Erythroblast (primary cell): ENCODE measurements at regions not wholly inside any gene's neighbourhood (a gene's known extent, or its start where the extent isn't known, plus 50 kb on each side); places are given as distances from the start of the nearest gene placed in this dataset.
"Not testable (repeated sequence)": the region's sequence is repeated elsewhere in the genome, so short reads cannot be mapped to it uniquely, and the experiment has no call there.

ENCODE experiments used
- DNase-seq, 2 experiments: peaks; one replicate each; lab custom pipeline; 2025; lab: John Stamatoyannopoulos, UW
- GATA1 ChIP-seq: IDR thresholded peaks from 2 replicates; pipeline ENCODE4 v1.6.1; 2011; ENCODE audit warnings: low read depth, mild to moderate bottlenecking, control low read depth, low read length, moderate library complexity
- POLR2A ChIP-seq: IDR thresholded peaks from 2 replicates; pipeline ENCODE4 v1.6.1; 2011; ENCODE audit warnings: mild to moderate bottlenecking, low read length

DNA sequence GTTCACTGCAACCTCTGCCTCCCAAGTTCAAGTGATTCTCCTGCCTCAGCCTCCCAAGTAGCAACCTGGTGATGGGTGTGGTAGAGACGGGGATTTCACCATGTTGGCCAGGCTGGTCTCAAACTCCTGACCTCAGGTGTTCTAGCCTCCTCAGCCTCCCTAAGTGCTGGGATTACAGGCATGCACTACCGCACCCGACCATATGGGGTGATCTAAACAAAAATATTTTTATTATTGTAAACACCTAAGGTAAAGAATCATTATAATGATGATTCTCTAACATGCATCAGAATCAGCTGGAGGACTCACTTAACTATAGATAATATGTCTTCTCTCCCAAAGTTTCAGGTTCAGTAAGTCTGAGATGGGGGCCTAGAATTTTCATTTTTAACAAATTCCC is 96.2 kb upstream of the ALG10 start:
- no peak for TF ChIP-seq GATA1
- TF ChIP-seq POLR2A: no peak
- no peak for DNase-seq

- DNase-seq: not testable (repeated sequence)
Measured at GRCh38 chr12:33937669-33938068, 84.6 kb upstream of the ALG10 start.

GRCh38 chr12:33942172-33942571 is 80.1 kb upstream of the ALG10 start:
- TF ChIP-seq POLR2A (no peak), GATA1 (no peak)
- DNase-seq: no peak

GRCh38 chr12:33944703-33945437 is 77.4 kb upstream of the ALG10 start:
- no peak for DNase-seq

GRCh38 chr12:33945438-33945784 is 76.9 kb upstream of the ALG10 start:
- TF ChIP-seq POLR2A: no peak
- TF ChIP-seq GATA1: no peak
- DNase-seq: no peak

More at GRCh38 chr12:33944703-33945437, 77.4 kb upstream of the ALG10 start:
- TF ChIP-seq POLR2A: no peak
- no peak for TF ChIP-seq GATA1

DNA sequence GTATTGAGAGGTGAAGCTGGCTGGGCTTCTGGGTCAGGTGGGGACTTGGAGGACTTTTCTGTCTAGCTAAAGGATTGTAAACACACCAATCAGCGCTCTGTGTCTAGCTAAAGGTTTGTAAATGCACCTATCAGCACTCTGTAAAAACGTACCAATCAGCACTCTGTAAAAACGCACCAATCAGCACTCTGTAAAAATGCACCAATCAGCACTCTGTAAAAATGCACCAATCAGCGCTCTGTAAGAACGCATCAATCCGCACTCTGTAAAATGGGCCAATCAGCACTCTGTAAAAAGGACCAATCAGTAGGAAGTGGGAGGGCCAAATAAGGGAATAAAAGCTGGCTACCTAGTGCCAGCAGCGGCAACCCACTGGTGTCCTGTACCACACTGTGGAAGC is 56.1 kb upstream of the ALG10 start:
- DNase-seq: not testable (repeated sequence)

DNA sequence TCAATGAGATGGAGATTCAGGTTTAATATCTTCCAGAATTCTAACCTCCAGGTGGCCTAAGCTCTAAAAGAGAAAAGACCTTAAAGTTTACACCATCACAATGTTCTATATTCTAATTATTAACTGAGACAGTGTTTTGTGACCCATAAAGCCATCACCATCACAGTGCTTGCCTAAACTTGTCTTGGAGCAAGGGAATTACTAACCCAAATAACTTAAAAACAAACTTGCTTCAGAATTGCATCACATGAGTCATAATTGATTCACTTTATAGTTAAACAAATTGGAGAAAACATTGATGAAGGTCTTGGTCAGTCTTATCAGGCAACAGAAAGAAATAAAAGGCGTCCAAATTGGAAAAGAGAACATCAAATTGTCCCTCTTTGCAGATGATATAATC is 54.5 kb upstream of the ALG10 start:
- no peak for TF ChIP-seq POLR2A
- TF ChIP-seq GATA1: no peak
- DNase-seq: no peak
